H1 (cell line): ENCODE measurements at regions not wholly inside any gene's neighbourhood (a gene's known extent, or its start where the extent isn't known, plus 50 kb on each side); places are given as distances from the start of the nearest gene placed in this dataset.

ENCODE experiments used
- CTCF ChIA-PET: fragments of 300-600 bp; sonication (Branson Sonifier 250); formaldehyde crosslinking; loops from one replicate; lab custom pipeline; 2021; ENCODE audit not compliant: partially characterized antibody; lab: Charles Lee
- POLR2A ChIA-PET: fragments of 300-600 bp; sonication (Branson Sonifier 250); formaldehyde crosslinking; loops from one replicate; lab custom pipeline; 2021; ENCODE audit warnings: inconsistent platforms; ENCODE audit not compliant: partially characterized antibody; lab: Charles Lee
- DNase-seq, 2 experiments: peaks; one replicate each; pipeline versions ENCODE4 v3.0.0 to v3.0.0-alpha.2; 2010 to 2022; ENCODE audit warnings: low spot score in 2 of 2, low read depth in 1 of 2, mixed read lengths in 1 of 2
- FAIRE-seq: peaks from 2 replicates; lab custom pipeline; 2011; peaks lifted over from hg19 to GRCh38; lab: Jason Lieb, UNC
- H2AFZ ChIP-seq: 2 replicates; pipeline ENCODE4 v1.8.1; 2012; ENCODE audit warnings: low read length, inconsistent platforms
- H2AK5ac ChIP-seq: 2 replicates; pipeline ENCODE4 v1.6.1; 2013; ENCODE audit warnings: low read depth, low read length
- H2BK120ac ChIP-seq: replicated peaks from 2 replicates; pipeline ENCODE3; 2013; ENCODE audit warnings: low read depth, low read length, inconsistent platforms
- H2BK12ac ChIP-seq: 2 replicates; pipeline ENCODE4 v1.6.1; 2013; ENCODE audit warnings: low read depth, low read length
- H2BK15ac ChIP-seq: 2 replicates; pipeline ENCODE4 v1.6.1; 2013; ENCODE audit warnings: low read length
- H2BK20ac ChIP-seq: 2 replicates; pipeline ENCODE4 v1.6.1; 2013; ENCODE audit warnings: low read length
- H2BK5ac ChIP-seq: 2 replicates; pipeline ENCODE4 v1.6.1; 2013; ENCODE audit warnings: low read depth, low read length
- H3K14ac ChIP-seq: 2 replicates; pipeline ENCODE4 v1.6.1; 2013; ENCODE audit warnings: inconsistent platforms; ENCODE audit not compliant: insufficient read length
- H3K18ac ChIP-seq: 2 replicates; pipeline ENCODE4 v1.6.1; 2013; ENCODE audit warnings: low read length; ENCODE audit errors: extremely low read depth
- H3K23ac ChIP-seq: 2 replicates; pipeline ENCODE4 v1.6.1; 2013; ENCODE audit warnings: inconsistent platforms; ENCODE audit not compliant: insufficient read length
- H3K23me2 ChIP-seq: 2 replicates; pipeline ENCODE4 v1.6.1; 2013; ENCODE audit warnings: low read depth, low read length
- H3K27ac ChIP-seq: 2 replicates; pipeline ENCODE4 v1.6.1; 2011; ENCODE audit warnings: low read depth, low read length, inconsistent platforms
- H3K27me3 ChIP-seq, 4 experiments: replicated peaks in 1 of 4; 1 replicate in 1 of 4; 2 replicates in 3 of 4; pipeline versions ENCODE4 v1.6.1 to v1.8.1; 2011 to 2013; ENCODE audit warnings: low read length in 3 of 4, mild to moderate bottlenecking in 3 of 4, inconsistent platforms in 2 of 4, mixed read lengths in 2 of 4, moderate library complexity in 1 of 4; ENCODE audit not compliant: control insufficient read depth in 3 of 4, insufficient read depth in 3 of 4; ENCODE audit errors: extremely low read depth in 1 of 4
- H3K36me3 ChIP-seq, 4 experiments: 2 replicates each; pipeline versions ENCODE4 v1.6.1 to v1.8.1; 2011 to 2013; ENCODE audit warnings: mild to moderate bottlenecking in 4 of 4, low read length in 3 of 4, moderate library complexity in 2 of 4, control low read depth in 1 of 4, inconsistent platforms in 1 of 4; ENCODE audit not compliant: insufficient read depth in 4 of 4, control insufficient read depth in 2 of 4
- H3K4ac ChIP-seq: replicated peaks from 2 replicates; pipeline ENCODE3; 2013; ENCODE audit warnings: low read length, low read depth, mixed read lengths, inconsistent platforms; ENCODE audit not compliant: insufficient read length
- H3K4me1 ChIP-seq, 4 experiments: replicated peaks in 1 of 4; 1 replicate in 1 of 4; 2 replicates in 3 of 4; pipeline versions ENCODE4 v1.6.1 to v1.8.1; 2011 to 2013; ENCODE audit warnings: low read length in 3 of 4, inconsistent platforms in 2 of 4, mixed read lengths in 1 of 4; ENCODE audit not compliant: insufficient read depth in 4 of 4, control insufficient read depth in 3 of 4
- H3K4me2 ChIP-seq, 2 experiments: 2 replicates each; pipeline versions ENCODE4 v1.6.1 to v1.8.1; 2011 to 2013; ENCODE audit warnings: low read depth in 2 of 2, low read length in 2 of 2, control low read depth in 1 of 2, inconsistent platforms in 1 of 2, mild to moderate bottlenecking in 1 of 2; ENCODE audit not compliant: insufficient read depth in 1 of 2
- H3K4me3 ChIP-seq, 4 experiments: fragments of 200-600, 300-600 bp in 1 of 4; sonication (generic), shearing (Covaris generic), sonication (Bioruptor Twin) in 1 of 4; 2 replicates each; pipeline versions ENCODE4 v1.5.1 to v1.8.1; 2011 to 2016; ENCODE audit warnings: low read length in 4 of 4, low read depth in 3 of 4, control low read depth in 2 of 4, inconsistent platforms in 2 of 4, mild to moderate bottlenecking in 2 of 4, mixed read lengths in 1 of 4, moderate library complexity in 1 of 4; ENCODE audit not compliant: insufficient read depth in 2 of 4; ENCODE audit errors: extremely low read depth in 1 of 4
- H3K56ac ChIP-seq: replicated peaks from 2 replicates; pipeline ENCODE3; 2013; ENCODE audit warnings: low read depth, mild to moderate bottlenecking, mixed read lengths, low read length, inconsistent platforms; ENCODE audit not compliant: insufficient read length
- H3K79me1 ChIP-seq: 2 replicates; pipeline ENCODE4 v1.6.1; 2013; ENCODE audit warnings: low read depth, low read length, control low read depth
- H3K79me2 ChIP-seq, 2 experiments: 2 replicates each; pipeline versions ENCODE4 v1.6.1 to v1.8.1; 2012 to 2013; ENCODE audit warnings: low read length in 2 of 2, mild to moderate bottlenecking in 2 of 2, inconsistent platforms in 1 of 2; ENCODE audit not compliant: insufficient read depth in 2 of 2, control insufficient read depth in 1 of 2
- H3K9ac ChIP-seq, 4 experiments: replicated peaks in 1 of 4; 1 replicate in 1 of 4; 2 replicates in 3 of 4; pipeline versions ENCODE4 v1.6.1 to v1.8.1; 2011 to 2013; ENCODE audit warnings: low read depth in 3 of 4, low read length in 3 of 4, control low read depth in 2 of 4, mild to moderate bottlenecking in 2 of 4, moderate library complexity in 2 of 4, inconsistent platforms in 1 of 4; ENCODE audit errors: extremely low read depth in 1 of 4
- H3K9me3 ChIP-seq, 2 experiments: 2 replicates each; pipeline versions ENCODE4 v1.6.1 to v1.8.1; 2012 to 2013; ENCODE audit warnings: mild to moderate bottlenecking in 2 of 2, moderate library complexity in 2 of 2, control low read depth in 1 of 2, inconsistent platforms in 1 of 2, low read depth in 1 of 2, low read length in 1 of 2, mixed read lengths in 1 of 2; ENCODE audit not compliant: insufficient read depth in 2 of 2
- H4K20me1 ChIP-seq, 2 experiments: replicated peaks in 1 of 2; 2 replicates each; pipeline versions ENCODE3 to v1.8.1; 2011 to 2013; ENCODE audit warnings: inconsistent platforms in 2 of 2, low read length in 2 of 2, mild to moderate bottlenecking in 1 of 2; ENCODE audit not compliant: insufficient read depth in 2 of 2, control insufficient read depth in 1 of 2
- H4K5ac ChIP-seq: 2 replicates; pipeline ENCODE4 v1.6.1; 2013; ENCODE audit warnings: low read length, low read depth, mixed read lengths, inconsistent platforms; ENCODE audit not compliant: insufficient read length
- H4K8ac ChIP-seq: 2 replicates; pipeline ENCODE4 v1.8.0; 2013; ENCODE audit warnings: mild to moderate bottlenecking, moderate library complexity, low read length, inconsistent platforms; ENCODE audit not compliant: insufficient read depth; ENCODE audit errors: extremely low read depth
- H4K91ac ChIP-seq: replicated peaks from 2 replicates; pipeline ENCODE3; 2013; ENCODE audit warnings: low read length, mixed read lengths, inconsistent platforms; ENCODE audit not compliant: insufficient read length
- BACH1 ChIP-seq: IDR thresholded peaks from 2 replicates; pipeline ENCODE4 v1.6.1; 2012; ENCODE audit warnings: low read length, improper control_type of control experiment
- BRCA1 ChIP-seq: IDR thresholded peaks from 2 replicates; pipeline ENCODE4 v1.6.1; 2012; ENCODE audit warnings: low read depth, low read length, improper control_type of control experiment
- CBX5 ChIP-seq: fragments of 300-800, 300-1000 bp; sonication (generic); IDR thresholded peaks from 2 replicates; pipeline ENCODE4 v1.7.1; 2016; ENCODE audit warnings: antibody characterized with exemption, low read length, low read depth
- CHD2 ChIP-seq: IDR thresholded peaks from 2 replicates; pipeline ENCODE4 v1.6.1; 2012; ENCODE audit warnings: low read length, improper control_type of control experiment
- CTBP2 ChIP-seq: IDR thresholded peaks from 2 replicates; pipeline ENCODE4 v1.7.0; 2011; ENCODE audit warnings: borderline replicate concordance, mild to moderate bottlenecking, moderate library complexity, mixed read lengths, low read length; ENCODE audit not compliant: insufficient read depth, insufficient read length
- GABPA ChIP-seq: IDR thresholded peaks from 2 replicates; pipeline ENCODE4 v1.6.1; 2011; ENCODE audit warnings: mild to moderate bottlenecking, low read length, moderate library complexity, borderline replicate concordance; ENCODE audit not compliant: insufficient read depth
- KDM5A ChIP-seq: fragments of 200-600 bp; IDR thresholded peaks from 2 replicates; pipeline ENCODE4 v1.7.1; 2012; ENCODE audit warnings: mild to moderate bottlenecking, low read length, inconsistent platforms, mixed read lengths
- RXRA ChIP-seq: IDR thresholded peaks from 2 replicates; pipeline ENCODE4 v1.6.1; 2011; ENCODE audit warnings: low read depth, mild to moderate bottlenecking, low read length, moderate library complexity; ENCODE audit not compliant: insufficient read depth
- SAP30 ChIP-seq: fragments of 300-600 bp; sonication (generic); IDR thresholded peaks from 2 replicates; pipeline ENCODE4 v1.7.1; 2012; ENCODE audit warnings: low read length, moderate library complexity, mild to moderate bottlenecking, inconsistent platforms; ENCODE audit not compliant: insufficient read depth, insufficient replicate concordance
- SIX5 ChIP-seq: IDR thresholded peaks from 2 replicates; pipeline ENCODE4 v1.6.1; 2011; ENCODE audit warnings: mild to moderate bottlenecking, low read depth, low read length
- SP1 ChIP-seq: IDR thresholded peaks from 2 replicates; pipeline ENCODE4 v1.6.1; 2011; ENCODE audit warnings: low read depth, low read length
- SP4 ChIP-seq: IDR thresholded peaks from 2 replicates; pipeline ENCODE4 v1.6.1; 2012; ENCODE audit warnings: low read length, inconsistent platforms
- SRF ChIP-seq: IDR thresholded peaks from 2 replicates; pipeline ENCODE4 v1.6.1; 2011; ENCODE audit warnings: mild to moderate bottlenecking, low read depth, low read length, moderate library complexity
- SUZ12 ChIP-seq: fragments of 200-600 bp; sonication (generic); IDR thresholded peaks from 2 replicates; pipeline ENCODE4 v1.6.1; 2012; ENCODE audit warnings: mild to moderate bottlenecking, inconsistent platforms, low read length, moderate library complexity, mixed read lengths
- TAF1 ChIP-seq: IDR thresholded peaks from 2 replicates; pipeline ENCODE4 v1.6.1; 2011; ENCODE audit warnings: mild to moderate bottlenecking, low read depth, low read length
- TAF7 ChIP-seq: optimal IDR thresholded peaks from 2 replicates; pipeline ENCODE3; 2011; ENCODE audit warnings: low read depth, mild to moderate bottlenecking, inconsistent platforms, low read length, moderate library complexity, borderline replicate concordance
- WGBS, 2 experiments: shearing (Covaris generic) in 1 of 2; methylation state at CpG; one replicate each; pipeline versions ENCODE4 v1.1.6 to v1.1.7; 2013 to 2015; ENCODE audit warnings: low lambda C conversion rate in 2 of 2, mixed read lengths in 2 of 2, inconsistent platforms in 1 of 2, low coverage in 1 of 2, missing lambda C conversion rate in 1 of 2; ENCODE audit not compliant: insufficient replicate concordance in 2 of 2, insufficient coverage in 1 of 2, insufficient read length in 1 of 2; ENCODE audit errors: extremely low coverage in 1 of 2, missing lambda C conversion rate in 1 of 2; 5-methylcytosine and 5-hydroxymethylcytosine counted together

- Histone ChIP-seq H3K4me3 (no peak overlapping the region), H3K14ac (no peak overlapping the region), H3K4me2 (no peak overlapping the region), H4K8ac (no peak overlapping the region), H3K27me3 (peaks cover 10 to 57% (median 36%) of the 10 kb centered on the region in 4 experiments), H2BK20ac (no peak overlapping the region), H3K36me3 (no peaks in the 10 kb centered on the region), H2AK5ac (no peak overlapping the region), H3K9me3 (no peaks in the 10 kb centered on the region), H4K20me1 (no peaks in the 10 kb centered on the region), H3K4me1 (peaks cover 4 to 24% (median 13%) of the 10 kb centered on the region in 4 experiments; a peak in 6 of 7 replicates), H4K91ac (no peak overlapping the region), H3K23ac (no peak overlapping the region), H3K4ac (no peak overlapping the region), H2AFZ (no peak overlapping the region), H2BK15ac (no peak overlapping the region), H3K79me2 (no peaks in the 10 kb centered on the region), H3K9ac (no peak overlapping the region), H3K23me2 (peaks cover 3% of the 10 kb centered on the region; the same call in 1 of the 2 replicates), H2BK12ac (no peak overlapping the region), H3K79me1 (no peaks in the 10 kb centered on the region), H3K56ac (no peak overlapping the region), H2BK5ac (no peak overlapping the region), H3K27ac (no peak overlapping the region), H4K5ac (no peak overlapping the region), H3K18ac (no peak overlapping the region), H2BK120ac (no peak overlapping the region)
- FAIRE-seq (no peak), DNase-seq (no peak)
- ChIA-PET CTCF (interaction anchor here (0.6 to 1.6 kb wide), 3 partner anchors 16 to 21 kb away, joined by 3 to 5 read pairs (median 4); no protein-coding TSS in a partner anchor), POLR2A (interaction anchor here (1.0 kb wide), 1 partner anchor 16 kb away, joined by 3 read pairs; no protein-coding TSS in a partner anchor)
- WGBS, 2 experiments: 74% methylated on average over 1 of the region's 1 CpG; no CpG with 5 or more reads in 1 of the 2 experiments
- TF ChIP-seq SP4 (no peak), CTBP2 (no peak), BRCA1 (no peak), CHD2 (no peak), GABPA (no peak), SAP30 (no peak), TAF7 (no peak), TAF1 (no peak), KDM5A (no peak), CBX5 (no peak), BACH1 (no peak), SUZ12 (no peak), SP1 (no peak), SIX5 (no peak), RXRA (no peak), SRF (no peak)
These were observed 210.6 kb upstream of the PHYHIPL start for GRCh38 chr10:58965855-58966254.
